ENCODE measurements at regions not wholly inside any gene's neighbourhood (a gene's known extent, or its start where the extent isn't known, plus 50 kb on each side); places are given as distances from the start of the nearest gene placed in this dataset.

DNA sequence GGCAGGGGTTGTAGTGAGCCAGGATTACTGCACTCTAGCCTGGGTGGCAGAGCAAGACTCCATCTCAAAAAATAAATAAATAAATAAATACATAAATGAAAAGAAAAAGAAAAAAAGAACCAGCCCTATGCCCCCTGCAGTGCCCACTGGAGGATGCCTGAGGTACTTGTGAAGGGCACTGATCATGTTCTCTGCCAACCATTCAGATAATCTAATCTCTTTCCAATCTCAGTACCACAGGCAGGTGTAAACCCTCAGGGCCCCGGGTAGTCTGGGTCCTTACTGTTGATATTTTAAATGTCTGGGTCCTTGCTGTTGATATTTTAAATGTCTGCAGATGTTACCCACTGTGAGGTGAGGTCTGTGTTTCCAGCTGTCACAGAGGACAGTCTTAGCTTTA is 321.8 kb upstream of the ADCY2 start:
- no peak for TF ChIP-seq GATA2 (IDR thresholded peaks at IDR 0.05; ENCODE audit: low read depth, low read length)
- TF ChIP-seq GATA3 (IDR thresholded peaks at IDR 0.05; ENCODE audit: low read depth, low read length): no peak
